RCC 7860 (cell line): ENCODE measurements at regions not wholly inside any gene's neighbourhood (a gene's known extent, or its start where the extent isn't known, plus 50 kb on each side); places are given as distances from the start of the nearest gene placed in this dataset.

ENCODE experiments used
- DNase-seq: peaks from one replicate; pipeline ENCODE4 v3.0.0-alpha.2; 2015; ENCODE audit warnings: low spot score
- FAIRE-seq: peaks from 2 replicates; lab custom pipeline; 2012; peaks lifted over from hg19 to GRCh38; lab: Jason Lieb, UNC

- FAIRE-seq (no peak), DNase-seq (no peak)
Observed at GRCh38 chr10:111962951-111963350, 220.6 kb downstream of the GPAM start.

GRCh38 chr10:111967116-111967515 lies 216.4 kb downstream of the GPAM start:
- FAIRE-seq: no peak
- no peak for DNase-seq

- FAIRE-seq: no peak
- no peak for DNase-seq
Observed at GRCh38 chr10:111967547-111967946, 216.0 kb downstream of the GPAM start.

- DNase-seq: no peak
- FAIRE-seq: no peak
Observed at GRCh38 chr10:111968647-111969046, 214.9 kb downstream of the GPAM start.

- FAIRE-seq (no peak), DNase-seq (no peak)
Observed at GRCh38 chr10:111970111-111970510, 213.5 kb downstream of the GPAM start.

- FAIRE-seq (no peak), DNase-seq (no peak)
Observed at GRCh38 chr10:111972109-111972508, 211.5 kb downstream of the GPAM start.

- FAIRE-seq: no peak
- no peak for DNase-seq
Observed at GRCh38 chr10:111973306-111973705, 210.3 kb downstream of the GPAM start.

- DNase-seq (no peak), FAIRE-seq (no peak)
Observed at GRCh38 chr10:111973826-111974225, 209.7 kb downstream of the GPAM start.

GRCh38 chr10:111974325-111974724 lies 209.2 kb downstream of the GPAM start:
- FAIRE-seq (no peak), DNase-seq (no peak)

- FAIRE-seq: no peak
Observed at GRCh38 chr10:111976557-111976956, 207.0 kb downstream of the GPAM start.

GRCh38 chr10:111984057-111984456 lies 199.5 kb downstream of the GPAM start:
- no peak for FAIRE-seq
- DNase-seq: no peak

More at GRCh38 chr10:111976557-111976956, 207.0 kb downstream of the GPAM start:
- DNase-seq: no peak

- DNase-seq: no peak
Observed at GRCh38 chr10:111986079-111986478, 197.5 kb downstream of the GPAM start.

GRCh38 chr10:111988646-111989045 lies 194.9 kb downstream of the GPAM start:
- DNase-seq (no peak), FAIRE-seq (no peak)

More at GRCh38 chr10:111986079-111986478, 197.5 kb downstream of the GPAM start:
- no peak for FAIRE-seq

- DNase-seq (no peak), FAIRE-seq (no peak)
Observed at GRCh38 chr10:111989136-111989911, 194.2 kb downstream of the GPAM start.

- FAIRE-seq (no peak), DNase-seq (no peak)
Observed at GRCh38 chr10:111990734-111991133, 192.8 kb downstream of the GPAM start.

- FAIRE-seq: no peak
- no peak for DNase-seq
Observed at GRCh38 chr10:111993321-111993720, 190.2 kb downstream of the GPAM start.

GRCh38 chr10:111993872-111994426 lies 189.6 kb downstream of the GPAM start:
- DNase-seq (no peak), FAIRE-seq (no peak)

- peak; percentile 23 for DNase-seq
- no peak for FAIRE-seq
Observed at GRCh38 chr10:111996103-111996502, 187.5 kb downstream of the GPAM start.

- DNase-seq (no peak), FAIRE-seq (no peak)
Observed at GRCh38 chr10:111998728-111999127, 184.8 kb downstream of the GPAM start.

GRCh38 chr10:111999205-111999914 lies 184.2 kb downstream of the GPAM start:
- no peak for FAIRE-seq
- DNase-seq: no peak

GRCh38 chr10:111999915-112000302 lies 183.7 kb downstream of the GPAM start:
- FAIRE-seq: no peak

GRCh38 chr10:112000466-112000865 lies 183.1 kb downstream of the GPAM start:
- no peak for DNase-seq
- no peak for FAIRE-seq

More at GRCh38 chr10:111999915-112000302, 183.7 kb downstream of the GPAM start:
- DNase-seq: no peak
